HUES64 (cell line): ENCODE measurements at regions not wholly inside any gene's neighbourhood (a gene's known extent, or its start where the extent isn't known, plus 50 kb on each side); places are given as distances from the start of the nearest gene placed in this dataset.

Source experiments
- H3K27ac ChIP-seq: 2 replicates; pipeline ENCODE4 v1.7.0; 2013; ENCODE audit warnings: low read depth, low read length, inconsistent platforms
- H3K27me3 ChIP-seq: 2 replicates; pipeline ENCODE4 v1.6.1; 2013; ENCODE audit warnings: mild to moderate bottlenecking, low read length; ENCODE audit not compliant: insufficient read depth
- H3K36me3 ChIP-seq: 2 replicates; pipeline ENCODE4 v1.6.1; 2013; ENCODE audit warnings: mild to moderate bottlenecking, low read length; ENCODE audit not compliant: insufficient read depth
- H3K4me1 ChIP-seq: 2 replicates; pipeline ENCODE4 v1.6.1; 2013; ENCODE audit warnings: mild to moderate bottlenecking, low read length, moderate library complexity; ENCODE audit not compliant: insufficient read depth
- H3K4me3 ChIP-seq: 2 replicates; pipeline ENCODE4 v1.5.1; 2013; ENCODE audit warnings: mild to moderate bottlenecking, low read length, moderate library complexity
- H3K9ac ChIP-seq: 2 replicates; pipeline ENCODE4 v1.6.1; 2013; ENCODE audit warnings: mild to moderate bottlenecking, low read depth, low read length
- H3K9me3 ChIP-seq: 2 replicates; pipeline ENCODE4 v1.6.1; 2013; ENCODE audit warnings: low read depth, low read length; ENCODE audit not compliant: insufficient read depth
- whole genome bisulfite sequencing: fragments of 150-250, 120-280 bp; methylation state at CpG from one replicate; pipeline ENCODE4 v1.1.7; 2013; ENCODE audit warnings: missing lambda C conversion rate; 5-methylcytosine and 5-hydroxymethylcytosine counted together

- Histone ChIP-seq H3K9ac (no peak overlapping the region), H3K4me3 (no peak overlapping the region), H3K9me3 (no peaks in the 10 kb centered on the region), H3K4me1 (no peaks in the 10 kb centered on the region), H3K36me3 (no peaks in the 10 kb centered on the region), H3K27ac (no peak overlapping the region), H3K27me3 (no peaks in the 10 kb centered on the region)
Measured at GRCh38 chr7:46385662-46386309, 464.7 kb upstream of the IGFBP3 start.

- Histone ChIP-seq H3K36me3 (no peaks in the 10 kb centered on the region), H3K4me1 (no peaks in the 10 kb centered on the region), H3K27ac (no peak overlapping the region), H3K9ac (no peak overlapping the region), H3K9me3 (no peaks in the 10 kb centered on the region), H3K4me3 (no peak overlapping the region), H3K27me3 (no peaks in the 10 kb centered on the region)
- 83% methylated on average over 2 of the region's 2 CpGs for WGBS
Measured at GRCh38 chr7:46383605-46384004, 462.5 kb upstream of the IGFBP3 start.

GRCh38 chr7:46369933-46370654 lies 449.0 kb upstream of the IGFBP3 start:
- Histone ChIP-seq H3K27ac (no peak overlapping the region), H3K4me3 (no peak overlapping the region), H3K4me1 (no peaks in the 10 kb centered on the region), H3K36me3 (no peaks in the 10 kb centered on the region), H3K9ac (no peak overlapping the region), H3K9me3 (no peaks in the 10 kb centered on the region), H3K27me3 (no peaks in the 10 kb centered on the region)
- 87% methylated on average over 4 of the region's 5 CpGs for WGBS

- Histone ChIP-seq H3K9me3 (no peaks in the 10 kb centered on the region), H3K27ac (no peak overlapping the region), H3K27me3 (no peaks in the 10 kb centered on the region), H3K36me3 (no peaks in the 10 kb centered on the region), H3K4me3 (no peak overlapping the region), H3K9ac (no peak overlapping the region), H3K4me1 (no peaks in the 10 kb centered on the region)
- WGBS = no CpG with 5 or more reads among the region's 1 CpG
Measured at GRCh38 chr7:46368871-46369270, 447.8 kb upstream of the IGFBP3 start.

- Histone ChIP-seq H3K27me3 (no peaks in the 10 kb centered on the region), H3K36me3 (no peaks in the 10 kb centered on the region), H3K9me3 (no peaks in the 10 kb centered on the region), H3K4me1 (no peaks in the 10 kb centered on the region), H3K27ac (no peak overlapping the region), H3K9ac (no peak overlapping the region), H3K4me3 (no peak overlapping the region)
- WGBS = no CpG with 5 or more reads among the region's 1 CpG
Measured at GRCh38 chr7:46366526-46366925, 445.5 kb upstream of the IGFBP3 start.

- no peak overlapping the region for H3K4me3 ChIP-seq
- H3K27ac ChIP-seq = no peak overlapping the region
- no peaks in the 10 kb centered on the region for H3K9me3 ChIP-seq
- H3K27me3 ChIP-seq = no peaks in the 10 kb centered on the region
- no peaks in the 10 kb centered on the region for H3K36me3 ChIP-seq
- H3K4me1 ChIP-seq = no peaks in the 10 kb centered on the region
- no peak overlapping the region for H3K9ac ChIP-seq
- WGBS = 88% methylated on average over 1 of the region's 1 CpG
Measured at GRCh38 chr7:46363688-46364087, 442.6 kb upstream of the IGFBP3 start.

GRCh38 chr7:46360811-46361210 lies 439.7 kb upstream of the IGFBP3 start:
- Histone ChIP-seq H3K4me3 (no peak overlapping the region), H3K27ac (no peak overlapping the region), H3K36me3 (no peaks in the 10 kb centered on the region), H3K27me3 (no peaks in the 10 kb centered on the region), H3K4me1 (no peaks in the 10 kb centered on the region), H3K9me3 (no peaks in the 10 kb centered on the region), H3K9ac (no peak overlapping the region)
- WGBS = 90% methylated on average over 2 of the region's 2 CpGs

GRCh38 chr7:46360296-46360695 lies 439.2 kb upstream of the IGFBP3 start:
- no peaks in the 10 kb centered on the region for H3K36me3 ChIP-seq
- no peaks in the 10 kb centered on the region for H3K9me3 ChIP-seq
- H3K27ac ChIP-seq = no peak overlapping the region
- 63% methylated on average over 3 of the region's 3 CpGs for WGBS
- no peaks in the 10 kb centered on the region for H3K4me1 ChIP-seq
- H3K4me3 ChIP-seq = no peak overlapping the region
- no peaks in the 10 kb centered on the region for H3K27me3 ChIP-seq
- H3K9ac ChIP-seq = no peak overlapping the region

GRCh38 chr7:46357851-46358250 lies 436.8 kb upstream of the IGFBP3 start:
- WGBS = 95% methylated on average over 5 of the region's 5 CpGs
- H3K4me1 ChIP-seq = no peaks in the 10 kb centered on the region
- no peak overlapping the region for H3K4me3 ChIP-seq
- no peak overlapping the region for H3K9ac ChIP-seq
- no peak overlapping the region for H3K27ac ChIP-seq
- H3K27me3 ChIP-seq = no peaks in the 10 kb centered on the region
- no peaks in the 10 kb centered on the region for H3K9me3 ChIP-seq
- H3K36me3 ChIP-seq = no peaks in the 10 kb centered on the region

- H3K27ac ChIP-seq = no peak overlapping the region
- H3K36me3 ChIP-seq = no peaks in the 10 kb centered on the region
- H3K9ac ChIP-seq = no peak overlapping the region
- no peaks in the 10 kb centered on the region for H3K9me3 ChIP-seq
- 98% methylated on average over 2 of the region's 2 CpGs for WGBS
- no peaks in the 10 kb centered on the region for H3K27me3 ChIP-seq
- no peak overlapping the region for H3K4me3 ChIP-seq
- H3K4me1 ChIP-seq = no peaks in the 10 kb centered on the region
Measured at GRCh38 chr7:46357290-46357689, 436.2 kb upstream of the IGFBP3 start.

- Histone ChIP-seq H3K9ac (no peak overlapping the region), H3K4me1 (peaks cover 5% of the 10 kb centered on the region; the same call in 1 of the 2 replicates), H3K27ac (no peak overlapping the region), H3K36me3 (no peaks in the 10 kb centered on the region), H3K9me3 (no peaks in the 10 kb centered on the region), H3K4me3 (no peak overlapping the region), H3K27me3 (no peaks in the 10 kb centered on the region)
- 94% methylated on average over 2 of the region's 2 CpGs for WGBS
Measured at GRCh38 chr7:46356371-46356770, 435.3 kb upstream of the IGFBP3 start.
